Tibial nerve (tissue), 4 donors: ENCODE measurements at regions not wholly inside any gene's neighbourhood (a gene's known extent, or its start where the extent isn't known, plus 50 kb on each side); places are given as distances from the start of the nearest gene placed in this dataset.

Source experiments
- EP300 ChIP-seq, 2 donors: sonication (generic); formaldehyde crosslinking; IDR thresholded peaks; one replicate each; pipeline ENCODE4 v1.6.1; 2017; ENCODE audit warnings: antibody characterized with exemption in 2 of 2, mild to moderate bottlenecking in 1 of 2
- TF ChIP-seq, protein P1 (sequence below), 5 experiments: fragments of 200-600 bp in 3 of 5; fragments of 450-650 bp in 2 of 5; sonication (generic) in 3 of 5; IDR thresholded peaks; one replicate each; pipeline ENCODE4 v1.5.1; 2016 to 2019; ENCODE audit warnings: antibody characterized with exemption in 5 of 5, mild to moderate bottlenecking in 3 of 5, moderate library complexity in 2 of 5

DNA sequence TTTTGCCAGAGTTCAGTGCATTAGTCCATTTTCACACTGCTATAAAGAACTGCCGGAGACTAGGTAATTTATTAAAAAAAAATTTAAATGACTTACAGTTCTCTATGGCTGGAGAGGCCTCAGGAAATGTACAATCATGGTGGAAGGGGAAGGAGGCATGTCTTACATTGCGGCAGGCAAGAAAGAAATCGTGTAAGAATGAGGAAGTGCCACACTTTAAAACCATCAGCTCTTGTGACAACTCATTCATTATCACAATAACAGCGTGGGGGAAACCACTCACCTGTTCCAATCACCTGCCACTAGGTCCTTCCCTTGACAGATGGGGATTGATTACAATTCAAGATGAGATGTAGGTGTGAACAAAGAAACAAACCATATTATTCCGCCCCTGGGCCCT lies 1361.4 kb downstream of the NSUN3 start:
- TF ChIP-seq, protein P1, sequence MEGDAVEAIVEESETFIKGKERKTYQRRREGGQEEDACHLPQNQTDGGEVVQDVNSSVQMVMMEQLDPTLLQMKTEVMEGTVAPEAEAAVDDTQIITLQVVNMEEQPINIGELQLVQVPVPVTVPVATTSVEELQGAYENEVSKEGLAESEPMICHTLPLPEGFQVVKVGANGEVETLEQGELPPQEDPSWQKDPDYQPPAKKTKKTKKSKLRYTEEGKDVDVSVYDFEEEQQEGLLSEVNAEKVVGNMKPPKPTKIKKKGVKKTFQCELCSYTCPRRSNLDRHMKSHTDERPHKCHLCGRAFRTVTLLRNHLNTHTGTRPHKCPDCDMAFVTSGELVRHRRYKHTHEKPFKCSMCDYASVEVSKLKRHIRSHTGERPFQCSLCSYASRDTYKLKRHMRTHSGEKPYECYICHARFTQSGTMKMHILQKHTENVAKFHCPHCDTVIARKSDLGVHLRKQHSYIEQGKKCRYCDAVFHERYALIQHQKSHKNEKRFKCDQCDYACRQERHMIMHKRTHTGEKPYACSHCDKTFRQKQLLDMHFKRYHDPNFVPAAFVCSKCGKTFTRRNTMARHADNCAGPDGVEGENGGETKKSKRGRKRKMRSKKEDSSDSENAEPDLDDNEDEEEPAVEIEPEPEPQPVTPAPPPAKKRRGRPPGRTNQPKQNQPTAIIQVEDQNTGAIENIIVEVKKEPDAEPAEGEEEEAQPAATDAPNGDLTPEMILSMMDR (IDR thresholded peaks at IDR 0.05) = no peak
- no peak for TF ChIP-seq EP300 (IDR thresholded peaks at IDR 0.05)
